AG09309 (cell line): ENCODE measurements at regions not wholly inside any gene's neighbourhood (a gene's known extent, or its start where the extent isn't known, plus 50 kb on each side); places are given as distances from the start of the nearest gene placed in this dataset.

Experiments
- DNase-seq: peaks from one replicate; pipeline ENCODE4 v3.0.0-alpha.2; 2010; ENCODE audit warnings: low read depth
- H3K4me3 ChIP-seq: 2 replicates; pipeline ENCODE4 v1.5.1; 2011; ENCODE audit warnings: mild to moderate bottlenecking, low read depth, low read length, moderate library complexity; ENCODE audit not compliant: control insufficient read depth
- TF ChIP-seq, protein P1 (sequence below): IDR thresholded peaks from 2 replicates; pipeline ENCODE4 v1.5.1; 2011; ENCODE audit warnings: mild to moderate bottlenecking, low read depth, low read length, inconsistent platforms; ENCODE audit not compliant: insufficient read depth, control insufficient read depth; ENCODE audit errors: missing control alignments

DNA sequence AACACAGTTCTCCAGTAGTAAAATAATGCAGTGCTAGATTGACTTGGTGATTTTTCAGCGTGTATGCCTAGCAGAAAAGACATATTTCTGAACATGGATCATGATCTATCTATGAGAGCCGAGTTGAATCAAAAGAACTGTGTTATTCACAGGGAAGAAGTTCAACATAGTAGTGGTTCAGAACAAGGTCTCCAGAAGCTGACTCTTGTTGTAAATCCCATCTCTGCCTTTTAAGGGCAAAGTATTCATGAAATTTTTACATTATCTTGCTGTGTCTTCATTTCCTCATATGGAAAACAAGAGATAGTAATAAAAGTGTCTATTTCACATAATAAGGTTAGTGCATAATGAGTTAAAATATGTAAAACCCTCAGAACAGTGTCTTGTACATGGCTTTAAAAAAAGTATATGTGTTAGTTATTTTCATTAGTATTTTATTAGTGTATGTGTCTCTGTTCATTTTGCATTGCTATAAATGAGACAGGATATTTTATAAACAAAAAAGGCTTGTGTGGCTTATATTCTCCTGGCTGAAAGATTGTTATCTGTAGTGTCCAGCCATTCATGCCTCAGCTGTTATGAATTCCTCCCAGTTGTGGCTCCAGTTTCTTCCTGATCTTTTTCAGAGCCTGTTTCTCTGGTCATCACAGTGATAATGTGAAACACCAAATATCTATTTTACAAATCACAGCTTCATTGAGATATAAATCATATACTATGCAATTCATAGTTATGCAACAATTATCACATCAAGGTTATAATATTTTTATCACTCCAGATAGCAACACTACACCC, 1351.2 kb downstream of the STIM2 start:
- DNase-seq: peak; percentile 17

DNA sequence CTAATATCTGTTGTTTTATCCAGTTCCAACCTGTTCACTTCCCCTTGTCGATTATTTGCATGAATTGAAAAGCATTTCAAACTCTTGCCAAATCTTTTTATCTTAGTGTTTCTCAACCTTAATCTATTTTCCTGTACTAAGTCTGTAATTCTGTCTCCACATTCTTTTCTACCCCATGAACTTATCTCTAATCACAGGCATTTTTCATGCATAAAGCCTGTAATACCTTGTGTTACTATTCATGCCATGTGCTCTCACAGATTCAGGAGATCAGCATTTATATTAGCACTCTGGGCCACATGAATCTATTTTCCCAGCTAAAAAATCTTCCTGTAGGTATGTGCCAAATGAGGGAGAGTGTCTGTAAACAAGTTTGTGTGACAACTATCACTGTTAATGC, 1360.9 kb downstream of the STIM2 start:
- no peak overlapping the region for H3K4me3 ChIP-seq
- TF ChIP-seq, protein P1, sequence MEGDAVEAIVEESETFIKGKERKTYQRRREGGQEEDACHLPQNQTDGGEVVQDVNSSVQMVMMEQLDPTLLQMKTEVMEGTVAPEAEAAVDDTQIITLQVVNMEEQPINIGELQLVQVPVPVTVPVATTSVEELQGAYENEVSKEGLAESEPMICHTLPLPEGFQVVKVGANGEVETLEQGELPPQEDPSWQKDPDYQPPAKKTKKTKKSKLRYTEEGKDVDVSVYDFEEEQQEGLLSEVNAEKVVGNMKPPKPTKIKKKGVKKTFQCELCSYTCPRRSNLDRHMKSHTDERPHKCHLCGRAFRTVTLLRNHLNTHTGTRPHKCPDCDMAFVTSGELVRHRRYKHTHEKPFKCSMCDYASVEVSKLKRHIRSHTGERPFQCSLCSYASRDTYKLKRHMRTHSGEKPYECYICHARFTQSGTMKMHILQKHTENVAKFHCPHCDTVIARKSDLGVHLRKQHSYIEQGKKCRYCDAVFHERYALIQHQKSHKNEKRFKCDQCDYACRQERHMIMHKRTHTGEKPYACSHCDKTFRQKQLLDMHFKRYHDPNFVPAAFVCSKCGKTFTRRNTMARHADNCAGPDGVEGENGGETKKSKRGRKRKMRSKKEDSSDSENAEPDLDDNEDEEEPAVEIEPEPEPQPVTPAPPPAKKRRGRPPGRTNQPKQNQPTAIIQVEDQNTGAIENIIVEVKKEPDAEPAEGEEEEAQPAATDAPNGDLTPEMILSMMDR: no peak
- no peak for DNase-seq

More for the DNA sequence above, 1351.2 kb downstream of the STIM2 start:
- TF ChIP-seq, protein P1: no peak
- no peak overlapping the region for H3K4me3 ChIP-seq

DNA sequence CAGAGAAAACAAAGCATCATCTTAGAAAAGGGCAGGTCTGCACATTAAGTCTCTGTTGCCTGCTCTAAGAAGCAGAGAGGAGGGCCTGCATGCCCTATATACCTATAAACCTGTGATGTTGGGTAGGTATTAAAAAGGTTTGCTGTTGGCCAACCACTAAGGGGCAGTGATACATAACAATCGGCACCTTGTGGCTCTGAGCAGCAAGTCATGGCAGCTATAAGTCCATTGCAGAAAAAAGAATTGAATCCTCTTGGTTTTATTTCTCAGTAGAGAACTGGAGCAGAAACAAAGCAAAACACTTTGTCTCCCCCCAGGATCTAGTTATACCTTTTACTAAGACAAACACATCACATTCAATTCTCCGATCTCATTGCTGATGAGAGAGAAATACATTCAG, 1364.4 kb downstream of the STIM2 start:
- TF ChIP-seq, protein P1: peak; percentile 51
- DNase-seq: peak; percentile 14
- no peak overlapping the region for H3K4me3 ChIP-seq

DNA sequence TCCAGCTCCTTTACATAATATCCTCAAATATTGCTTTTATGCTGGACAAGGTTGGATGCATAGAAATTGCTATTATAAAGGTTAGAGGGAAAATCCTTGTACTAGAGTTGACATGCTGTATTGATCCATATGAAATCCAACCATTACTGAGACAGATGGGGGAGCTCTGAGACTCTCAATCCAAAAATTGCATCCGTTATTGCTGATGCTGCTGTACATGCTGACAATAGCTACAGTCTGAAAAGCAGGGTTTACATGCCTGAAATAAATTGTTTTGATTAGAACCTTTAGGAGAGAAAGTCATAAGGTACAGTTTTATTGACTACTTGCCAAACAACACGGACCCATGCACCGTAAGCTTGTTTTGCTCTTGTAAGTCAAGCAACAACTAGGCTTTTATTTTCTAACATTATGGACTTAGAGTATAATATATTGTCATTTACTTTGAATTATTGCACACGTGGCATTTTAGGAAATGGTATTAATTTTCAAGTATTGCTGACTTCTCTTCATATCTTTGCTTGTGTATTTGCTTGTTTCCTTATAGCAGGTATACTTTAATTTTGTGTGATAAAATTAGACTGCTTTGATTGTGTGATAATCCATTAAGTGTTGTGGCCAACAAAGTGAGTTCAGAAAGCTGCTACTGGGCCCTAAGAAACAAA, 1365.2 kb downstream of the STIM2 start:
- H3K4me3 ChIP-seq: no peak overlapping the region
- no peak for DNase-seq
- TF ChIP-seq, protein P1: no peak

DNA sequence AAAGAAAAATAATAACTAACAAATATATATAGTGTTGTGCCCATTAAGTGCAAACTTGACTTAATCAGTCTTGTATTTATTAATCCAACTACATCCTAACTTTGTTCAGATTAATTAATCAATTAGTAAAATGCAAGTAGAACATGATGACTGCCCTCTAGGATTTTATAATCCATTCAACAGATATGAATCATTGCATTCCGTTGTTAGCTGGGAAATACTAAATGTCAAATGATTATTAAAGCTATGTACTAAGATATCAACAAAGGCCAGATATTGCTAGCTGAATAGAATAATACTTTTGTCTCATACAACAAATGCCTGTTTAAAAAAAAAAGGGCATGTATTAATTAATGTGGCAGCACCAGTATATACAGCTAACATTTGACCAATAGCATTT, 1366.3 kb downstream of the STIM2 start:
- TF ChIP-seq, protein P1: no peak
- no peak overlapping the region for H3K4me3 ChIP-seq
- no peak for DNase-seq

DNA sequence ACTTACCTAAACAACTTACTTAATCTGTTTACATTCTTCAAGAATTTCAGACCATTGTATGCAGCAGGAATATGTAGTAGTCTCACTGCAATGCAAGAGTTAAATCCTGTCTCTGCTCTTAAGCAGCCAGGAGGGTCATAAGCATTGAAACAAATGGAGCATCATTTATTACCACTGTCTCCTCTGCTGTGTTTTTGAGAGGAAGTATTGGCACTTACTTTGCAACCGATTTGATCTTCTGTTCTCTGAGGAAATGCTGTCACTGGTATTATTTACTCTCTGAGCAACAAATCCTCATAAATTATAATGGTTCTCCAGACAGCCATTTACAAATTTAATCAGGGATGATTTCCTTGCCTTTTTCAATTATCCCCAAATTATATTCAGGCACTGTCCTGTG, 1367.1 kb downstream of the STIM2 start:
- H3K4me3 ChIP-seq: no peak overlapping the region
- TF ChIP-seq, protein P1: no peak
- DNase-seq: no peak
